HG03066 (cell line): ENCODE measurements at regions not wholly inside any gene's neighbourhood (a gene's known extent, or its start where the extent isn't known, plus 50 kb on each side); places are given as distances from the start of the nearest gene placed in this dataset.

Source experiments
- ATAC-seq: cut with Tn5 transposase; IDR thresholded peaks from one replicate; pipeline ENCODE4 v1.9.1; 2021; ENCODE audit warnings: low read depth; ENCODE audit not compliant: unreplicated experiment

DNA sequence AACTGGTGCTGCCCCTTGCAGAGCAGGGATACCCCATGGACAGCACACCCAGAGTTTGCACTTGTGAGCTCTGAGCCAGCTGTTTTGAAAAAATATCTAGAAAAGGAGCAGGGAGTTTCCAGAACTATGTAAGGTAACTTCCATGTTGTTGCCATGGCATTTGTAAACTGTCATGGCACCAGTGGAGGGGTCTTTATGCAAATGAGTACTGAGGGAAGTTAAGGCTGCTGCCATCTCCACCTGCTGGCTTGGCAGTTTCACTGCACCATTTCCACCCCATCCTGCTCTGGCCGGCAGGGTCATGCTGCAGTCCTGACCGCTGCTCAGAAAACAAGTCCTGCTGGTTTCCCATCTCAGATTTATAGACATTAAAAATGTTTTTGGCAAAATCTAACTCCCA lies 52.3 kb upstream of the SNTG2 start:
- ATAC-seq: no peak

DNA sequence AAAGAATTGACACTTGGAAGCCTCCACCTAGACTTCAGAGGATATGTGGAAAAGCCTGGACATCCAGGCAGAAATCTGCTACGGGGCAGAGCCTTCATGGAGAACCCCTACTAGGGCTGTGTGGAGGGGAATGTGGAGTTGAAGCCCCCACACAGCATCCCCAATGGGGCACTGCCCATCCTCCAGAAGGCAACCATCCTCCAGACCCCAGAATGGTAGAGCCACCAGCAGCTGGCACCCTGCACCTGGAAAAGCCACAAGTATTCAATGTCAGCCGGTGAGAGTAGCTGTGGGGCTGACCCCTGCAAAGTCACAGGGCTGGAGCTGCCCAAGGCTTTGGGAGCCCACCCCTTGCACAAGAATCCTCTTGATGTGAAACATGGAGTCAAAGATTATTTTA lies 53.6 kb upstream of the SNTG2 start:
- ATAC-seq: no peak

DNA sequence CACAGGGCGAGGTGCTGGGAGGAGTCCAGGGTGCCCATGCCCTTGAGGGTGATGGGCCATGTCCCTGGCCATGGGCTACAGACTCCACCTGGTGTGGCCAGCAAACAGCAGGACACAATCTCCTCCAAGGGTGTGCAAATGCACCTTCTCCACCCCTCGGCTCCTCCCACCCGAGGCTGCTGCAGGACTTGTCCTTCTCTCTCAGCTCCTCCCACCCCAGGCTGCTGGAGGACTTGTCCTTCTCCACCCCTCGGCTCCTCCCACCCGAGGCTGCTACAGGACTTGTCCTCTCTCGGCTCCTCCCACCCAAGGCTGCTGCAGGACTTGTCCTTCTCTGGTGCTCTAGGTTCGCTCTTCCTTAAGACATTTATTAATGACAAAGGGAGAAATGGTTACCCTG lies 57.3 kb upstream of the SNTG2 start:
- ATAC-seq: no peak

DNA sequence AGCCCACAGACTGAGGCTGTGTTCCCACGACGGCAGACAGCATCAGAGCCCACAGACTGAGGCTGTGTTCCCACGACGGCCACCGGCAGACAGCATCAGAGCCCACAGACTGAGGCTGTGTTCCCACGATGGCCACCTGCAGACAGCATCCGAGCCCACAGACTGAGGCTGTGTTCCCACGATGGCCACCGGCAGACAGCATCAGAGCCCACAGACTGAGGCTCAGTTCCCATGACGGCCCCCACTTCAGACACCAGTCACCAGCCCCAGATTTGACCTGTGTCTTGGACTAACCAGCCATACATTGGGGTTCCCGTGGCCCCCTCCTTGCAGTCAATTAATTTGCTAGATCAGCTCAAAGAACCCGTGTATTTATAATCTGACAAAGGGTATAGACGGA lies 57.8 kb upstream of the SNTG2 start:
- ATAC-seq: no peak

DNA sequence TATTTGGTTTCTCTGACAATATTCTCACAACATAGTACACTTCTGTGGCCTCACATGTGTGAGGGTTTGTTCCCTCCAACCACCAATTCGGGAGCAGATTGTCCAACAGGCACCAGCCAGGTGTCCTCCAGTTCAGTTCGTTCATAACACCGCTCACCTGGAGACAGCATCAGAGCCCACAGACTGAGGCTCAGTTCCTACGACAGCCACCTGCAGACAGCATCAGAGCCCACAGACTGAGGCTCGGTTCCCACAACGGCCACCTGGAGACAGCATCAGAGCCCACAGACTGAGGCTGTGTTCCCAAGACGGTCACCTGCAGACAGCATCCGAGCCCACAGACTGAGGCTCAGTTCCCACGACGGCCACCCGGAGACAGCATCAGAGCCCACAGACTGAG lies 58.2 kb upstream of the SNTG2 start:
- ATAC-seq: no peak

DNA sequence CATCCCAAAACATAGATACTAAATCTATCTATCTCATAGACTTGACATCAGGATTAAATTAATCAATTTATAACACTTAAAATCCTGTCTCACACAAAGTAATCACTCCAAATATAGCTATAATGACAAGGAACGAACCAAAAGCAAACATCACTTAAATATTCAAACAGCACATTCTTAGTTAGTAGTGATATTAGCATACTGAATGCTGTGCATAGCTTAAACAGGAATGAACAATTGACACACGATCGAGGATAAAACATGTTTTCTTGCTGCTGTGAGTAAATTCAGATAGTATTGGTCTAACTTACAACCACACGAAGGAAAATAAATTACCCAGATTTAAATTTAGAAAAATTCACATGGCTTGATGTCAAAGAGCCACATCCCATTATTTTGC lies 58.9 kb upstream of the SNTG2 start:
- ATAC-seq: no peak

DNA sequence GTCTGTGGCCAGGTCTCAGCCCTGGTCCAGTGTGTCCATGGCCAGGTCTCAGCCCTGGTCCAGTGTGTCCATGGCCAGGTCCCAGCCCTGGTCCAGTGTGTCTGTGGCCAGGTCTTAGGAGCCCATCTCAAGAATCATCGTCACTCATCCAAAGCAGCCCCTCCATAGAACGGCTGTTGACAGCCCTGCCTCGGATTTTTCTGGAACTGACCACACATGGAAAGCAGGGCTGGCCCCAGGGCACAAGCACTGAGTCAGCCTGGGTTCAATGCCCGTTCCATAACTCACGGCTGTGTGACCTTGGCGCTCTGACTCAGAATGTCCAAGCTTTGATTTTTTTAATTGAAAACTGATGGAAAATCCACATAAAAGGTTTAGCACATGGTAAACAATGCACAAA lies 59.9 kb upstream of the SNTG2 start:
- no peak for ATAC-seq

DNA sequence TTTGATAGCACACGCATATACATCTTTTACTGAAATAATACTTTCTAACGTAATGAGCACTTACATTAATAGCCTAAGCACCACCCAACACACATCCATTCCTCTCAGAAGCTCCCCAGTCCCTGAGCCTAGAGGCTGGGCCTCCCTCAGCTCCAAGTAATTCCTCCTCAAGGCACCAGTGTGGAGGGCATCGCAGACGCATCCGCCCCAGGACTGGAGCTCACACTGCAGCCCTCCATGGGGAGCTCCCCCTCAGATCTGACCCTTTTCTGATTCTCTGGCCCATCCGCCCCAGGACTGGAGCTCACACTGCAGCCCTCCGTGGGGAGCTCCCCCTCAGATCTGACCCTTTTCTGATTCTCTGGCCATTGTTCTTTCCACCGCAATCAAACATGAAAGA lies 60.4 kb upstream of the SNTG2 start:
- ATAC-seq: no peak

DNA sequence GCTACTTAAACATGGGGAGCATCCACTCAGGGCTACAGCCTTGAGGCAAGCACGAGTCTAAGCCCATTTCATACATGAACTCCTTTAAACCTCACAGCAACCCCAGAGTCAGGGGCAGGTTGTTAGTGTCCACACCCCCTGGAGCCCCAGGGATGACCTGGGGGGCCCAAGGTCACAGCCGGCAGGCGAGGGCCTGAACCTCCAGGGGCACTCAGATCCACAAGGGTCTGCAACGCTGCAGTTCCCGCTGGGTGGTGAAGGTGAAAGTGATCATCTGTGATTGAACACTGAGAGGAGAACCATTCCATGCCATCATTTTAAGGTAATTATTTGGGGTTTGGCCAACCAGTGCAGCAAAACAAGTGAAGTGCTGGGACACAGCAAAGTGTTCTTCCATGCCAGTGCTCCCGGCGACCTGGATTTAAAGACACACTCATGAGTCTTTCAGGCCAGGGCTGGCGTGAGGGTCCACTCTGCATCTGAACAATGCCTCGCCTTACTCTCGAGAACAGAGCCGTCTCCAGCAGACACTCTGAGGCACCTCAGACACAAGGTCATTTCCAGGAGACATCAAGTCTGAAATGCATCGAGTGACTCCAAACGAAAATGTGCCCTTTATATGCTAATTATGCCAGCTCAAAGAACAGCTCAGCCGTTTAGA lies 61.6 kb upstream of the SNTG2 start:
- ATAC-seq: no peak

DNA sequence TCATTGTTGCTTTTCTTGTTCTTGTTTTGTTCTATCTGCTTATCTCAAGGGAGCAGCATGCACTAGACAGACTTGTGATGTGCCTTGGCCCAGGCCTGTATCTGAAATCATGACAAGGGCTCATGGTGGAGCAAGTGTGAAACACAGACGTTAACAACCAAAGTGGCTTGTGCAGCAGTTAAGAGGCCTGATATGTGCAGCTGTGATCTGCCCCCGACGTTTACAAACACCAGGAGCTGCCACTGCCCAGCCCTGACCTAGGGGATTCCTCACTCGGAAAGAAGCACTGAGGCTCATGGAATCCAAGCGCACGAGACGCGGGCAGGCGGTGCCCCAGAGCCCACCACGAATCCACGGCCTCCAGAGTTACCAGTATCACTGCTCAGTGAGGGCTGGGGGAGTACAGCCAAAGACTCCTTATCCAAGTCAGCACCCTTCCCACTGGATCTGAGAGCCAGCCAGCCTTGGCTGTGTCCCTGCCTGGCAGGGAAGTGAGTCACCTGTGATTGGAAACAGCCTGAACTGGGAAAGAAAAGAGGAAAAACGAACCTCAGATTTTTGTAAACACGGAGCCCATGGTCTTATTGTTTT lies 62.3 kb upstream of the SNTG2 start:
- no peak for ATAC-seq

DNA sequence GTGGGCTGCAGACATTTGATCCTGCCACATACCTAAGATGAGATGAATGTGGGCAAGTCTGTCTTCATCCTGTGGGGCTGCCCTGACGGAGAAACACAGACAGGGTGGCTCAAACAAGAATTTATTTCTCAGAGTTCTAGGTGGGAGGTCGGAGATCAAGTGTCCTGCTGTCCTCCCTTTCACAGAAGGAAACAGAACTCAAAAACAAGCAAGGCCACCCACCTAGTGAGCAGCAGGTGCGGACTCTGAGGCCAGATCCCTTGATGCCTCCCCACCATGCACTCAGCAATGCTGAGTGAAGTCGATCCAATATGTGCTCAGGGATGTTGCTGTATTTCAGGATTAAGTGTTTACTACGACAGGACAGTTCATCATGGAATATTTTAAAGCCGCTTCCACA lies 63.0 kb upstream of the SNTG2 start:
- ATAC-seq: no peak

DNA sequence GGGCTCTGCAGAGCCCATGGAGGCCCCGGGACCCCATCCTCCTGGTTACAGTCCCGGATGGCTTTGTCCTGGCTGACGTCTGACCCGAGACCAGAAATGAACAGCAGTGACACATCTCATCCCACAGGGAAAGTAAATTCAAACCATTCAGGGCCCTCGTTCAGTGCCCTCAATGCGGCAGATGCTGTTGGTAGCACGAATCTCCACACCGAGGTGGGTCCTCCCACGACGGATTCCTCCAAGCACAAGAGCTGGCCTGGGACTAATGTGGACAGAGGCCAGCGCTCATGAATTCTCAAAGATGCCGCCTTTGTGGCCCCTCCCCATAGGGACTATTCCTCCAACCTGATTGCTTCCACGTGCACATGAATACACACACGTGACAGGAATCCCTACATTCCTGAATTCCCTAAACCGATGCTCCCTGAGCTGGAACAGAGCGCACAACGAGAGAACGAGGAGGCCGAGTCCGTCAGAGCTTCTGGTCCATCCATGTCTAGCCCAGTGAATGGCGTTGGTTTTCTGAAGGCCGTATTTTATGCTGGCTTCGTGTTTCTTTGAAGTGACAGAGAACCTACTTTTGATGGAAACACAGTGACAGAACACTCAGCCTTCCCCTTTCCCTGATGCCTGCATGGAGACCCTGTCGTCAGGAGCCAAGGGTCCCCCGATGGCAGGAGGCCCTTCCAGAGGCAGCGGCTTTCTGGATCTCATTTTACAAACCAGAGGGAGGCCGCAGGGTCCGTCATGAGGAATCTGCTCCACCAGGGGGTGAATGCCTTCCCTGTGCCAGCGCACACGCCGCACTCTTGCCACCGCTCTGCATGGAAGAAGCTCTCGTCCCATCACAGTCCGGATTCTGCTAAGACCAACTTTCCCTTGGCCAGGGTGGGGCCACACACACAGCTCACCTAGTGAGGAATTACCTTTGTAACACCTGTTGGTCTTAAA lies 64.3 kb upstream of the SNTG2 start:
- no peak for ATAC-seq

DNA sequence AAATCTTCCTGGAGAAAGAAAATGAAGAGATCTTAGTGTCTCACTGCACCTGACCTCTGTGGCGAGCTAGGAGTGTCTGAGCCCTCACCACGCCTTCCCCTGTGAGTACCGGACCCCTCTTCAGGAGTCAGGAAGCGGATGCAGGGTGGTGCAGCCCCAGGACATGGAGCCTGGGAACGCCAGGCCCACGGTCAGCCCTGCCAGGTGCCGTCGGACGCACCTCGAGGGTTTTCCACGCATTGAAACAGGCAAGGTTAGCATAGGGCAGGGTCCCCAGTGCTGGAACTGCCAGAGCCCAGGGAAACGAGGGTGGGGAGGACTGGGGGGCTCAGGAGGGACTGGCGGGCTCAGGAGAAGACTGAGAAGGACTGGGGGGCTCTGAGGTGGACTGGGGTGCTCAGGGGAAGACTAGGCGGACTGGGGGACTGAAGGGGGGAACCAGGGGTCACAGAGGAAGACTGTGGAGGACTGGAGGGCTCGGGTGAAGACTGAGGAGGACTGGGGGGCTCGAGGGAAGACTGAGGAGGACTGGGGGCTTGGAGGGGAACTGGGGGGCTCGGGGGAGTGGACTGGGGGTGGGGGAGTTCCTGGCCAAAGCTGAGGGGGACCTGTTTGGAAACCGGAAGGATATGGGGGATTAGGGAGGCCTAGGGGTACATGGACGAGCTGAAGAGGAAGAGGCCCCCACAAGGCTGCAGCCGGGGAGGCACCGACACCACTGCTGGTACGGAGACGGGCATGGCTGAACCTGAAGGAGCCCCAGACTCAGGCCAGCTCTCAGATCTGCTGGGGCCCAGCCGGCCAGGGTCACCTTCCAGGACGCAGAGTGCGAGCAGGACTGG lies 65.2 kb upstream of the SNTG2 start:
- ATAC-seq: no peak

DNA sequence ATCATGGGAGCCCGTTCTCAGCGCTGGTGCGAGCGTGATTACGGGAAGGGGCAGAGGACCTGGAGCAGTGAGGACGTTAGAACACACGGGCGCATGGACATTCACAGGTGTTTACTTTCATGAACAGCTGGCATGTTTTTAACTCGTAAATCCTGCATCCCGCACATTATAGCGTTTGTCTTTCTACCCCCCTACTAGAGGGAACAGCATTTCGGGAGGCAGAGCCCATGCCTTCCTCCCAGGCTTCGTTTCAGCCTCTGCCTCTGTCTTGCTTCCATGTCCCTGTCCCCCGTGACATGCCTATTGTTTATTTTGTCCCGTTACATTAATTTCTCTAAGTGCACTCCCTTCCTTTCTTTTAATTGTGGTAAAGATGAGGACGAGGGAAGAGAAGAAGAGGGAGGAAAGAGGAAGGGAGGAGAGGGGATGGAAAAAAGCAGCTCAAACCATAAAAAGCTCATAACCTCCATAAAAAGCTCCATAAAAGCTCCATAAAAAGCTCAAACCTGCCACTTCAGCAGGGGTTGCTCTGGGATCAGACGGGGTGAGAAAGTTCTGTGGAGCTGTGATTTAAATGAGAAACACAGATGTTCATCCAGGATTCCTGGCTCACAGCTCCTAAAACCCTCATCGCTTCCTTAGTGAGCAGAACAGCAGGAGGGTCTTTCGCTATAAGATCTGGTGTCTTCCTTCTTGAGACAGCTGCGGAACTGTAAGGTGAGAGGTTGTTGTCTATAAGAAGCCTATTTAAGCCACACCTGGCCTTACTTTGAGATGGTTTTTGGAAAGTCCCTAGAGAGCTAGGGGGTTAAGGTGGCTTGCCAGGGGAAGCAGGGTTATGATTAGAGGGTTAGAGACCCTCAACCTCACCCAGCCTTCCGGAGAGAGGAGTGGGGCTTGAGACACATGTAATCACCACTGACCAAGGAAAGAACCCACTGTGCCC lies 66.6 kb upstream of the SNTG2 start:
- ATAC-seq: no peak

DNA sequence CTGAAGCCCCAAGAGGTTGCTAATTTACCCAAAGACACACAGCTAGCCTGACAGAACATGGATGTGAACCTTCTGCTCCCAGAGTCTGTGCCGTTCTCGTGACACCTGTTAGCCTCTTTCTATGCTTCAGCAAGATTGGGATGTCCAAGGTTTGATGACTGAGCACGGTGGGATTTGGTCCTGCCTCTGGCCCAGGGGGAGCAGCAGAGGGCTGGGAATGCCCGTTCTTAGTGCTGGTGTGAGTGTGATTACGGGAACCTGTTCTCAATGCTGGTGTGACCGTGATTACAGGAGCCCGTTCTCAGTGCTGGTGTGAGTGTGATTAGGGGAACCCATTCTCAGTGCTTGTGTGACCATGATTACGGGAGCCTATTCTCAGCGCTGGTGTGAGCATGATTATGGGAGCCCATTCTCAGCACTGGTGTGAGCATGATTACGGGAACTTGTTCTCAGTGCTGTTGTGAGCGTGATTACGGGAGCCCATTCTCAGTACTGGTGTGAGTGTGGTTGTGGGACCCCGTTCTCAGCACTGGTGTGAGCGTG lies 67.3 kb upstream of the SNTG2 start:
- ATAC-seq: no peak

DNA sequence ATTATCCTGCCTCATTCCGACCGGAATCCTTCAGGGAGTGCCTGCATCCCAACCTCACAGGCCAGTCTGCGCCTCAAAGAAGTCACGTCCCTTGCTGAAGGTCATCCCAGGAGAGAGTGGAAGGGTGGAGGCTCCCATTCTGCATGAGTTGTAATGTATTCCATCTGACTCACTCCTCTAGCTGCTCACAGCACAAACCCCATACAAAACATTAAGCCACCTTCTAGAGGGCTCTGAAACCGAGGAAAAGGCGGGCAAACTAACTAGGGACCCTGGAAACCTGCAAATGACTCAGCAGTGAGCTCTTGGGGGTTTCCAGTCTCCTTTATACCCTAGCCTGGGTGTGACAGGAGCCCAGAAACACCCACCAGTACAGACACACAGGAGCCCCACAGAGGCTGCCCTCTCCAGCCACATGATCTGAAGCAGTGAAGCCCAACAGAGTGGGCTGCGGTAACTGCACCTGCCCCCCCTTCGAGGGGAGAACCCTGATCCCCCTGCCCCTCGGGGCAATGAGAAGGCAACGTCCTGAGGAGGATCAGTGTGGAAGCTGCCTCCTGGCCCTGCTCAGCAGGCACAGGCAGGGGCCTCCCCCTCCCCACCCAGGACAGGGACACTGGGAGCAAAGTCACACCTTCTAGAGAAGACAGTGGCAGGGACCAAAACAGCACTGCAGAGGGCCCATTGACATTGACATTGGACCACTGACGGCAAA lies 69.3 kb upstream of the SNTG2 start:
- ATAC-seq: no peak

DNA sequence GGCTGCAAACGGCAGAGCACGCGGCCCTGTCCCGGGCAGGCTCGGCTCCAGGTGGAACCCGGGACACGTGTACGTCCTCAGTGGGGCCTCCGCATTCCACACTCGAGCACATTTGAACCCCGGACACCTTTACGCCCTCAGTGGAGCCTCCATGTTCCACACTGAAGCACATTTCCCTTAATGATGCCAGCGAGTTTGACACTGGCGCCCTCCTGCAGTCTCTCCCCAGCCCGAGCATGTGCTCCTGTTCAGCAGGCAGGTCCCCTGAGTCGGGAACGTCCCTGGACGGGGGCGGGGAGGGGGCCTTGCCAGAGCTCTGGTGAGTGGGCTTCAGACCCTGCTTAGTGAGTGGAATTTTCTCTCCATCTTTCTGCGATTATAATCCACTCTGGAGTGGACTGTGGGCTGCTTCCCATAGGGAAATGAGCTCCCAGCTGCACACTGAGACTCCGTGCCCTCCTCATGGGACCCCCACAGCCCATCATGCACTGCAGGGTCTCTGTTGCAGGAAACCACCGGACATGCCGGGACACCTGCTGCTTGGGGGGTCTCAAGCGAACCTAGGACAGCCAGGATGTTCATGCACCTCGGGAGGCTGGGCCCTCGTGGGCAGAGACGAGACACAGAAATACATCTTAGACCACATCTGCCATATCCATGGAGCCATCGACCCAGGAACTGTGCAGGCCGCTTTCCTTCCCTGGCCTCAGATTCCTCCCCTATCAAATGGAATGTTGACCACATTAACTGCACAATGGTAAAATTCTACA lies 70.3 kb upstream of the SNTG2 start:
- no peak for ATAC-seq

DNA sequence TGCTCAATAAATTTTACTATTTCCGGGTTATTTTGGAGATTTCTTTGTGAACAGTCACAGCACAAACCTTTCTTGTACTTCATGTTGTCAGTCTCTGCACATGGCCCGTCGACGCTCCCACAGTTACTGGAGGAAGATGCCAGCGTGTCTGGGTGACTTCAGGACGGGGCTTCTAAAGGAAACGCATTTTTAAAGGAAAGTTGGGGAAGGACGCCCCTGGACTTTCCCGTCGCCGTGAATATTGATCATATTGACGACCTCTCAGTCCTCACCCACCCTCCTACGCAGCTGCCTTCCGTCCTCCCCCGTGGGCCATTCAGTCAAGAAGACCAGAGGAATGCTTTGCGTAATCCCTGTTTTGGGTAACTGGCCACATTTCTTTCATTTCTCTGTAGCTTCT lies 71.1 kb upstream of the SNTG2 start:
- ATAC-seq: no peak
